HUES64 (cell line): ENCODE measurements at regions not wholly inside any gene's neighbourhood (a gene's known extent, or its start where the extent isn't known, plus 50 kb on each side); places are given as distances from the start of the nearest gene placed in this dataset.

Experiments
- H3K27ac ChIP-seq: 2 replicates; pipeline ENCODE4 v1.7.0; 2013; ENCODE audit warnings: low read depth, low read length, inconsistent platforms
- H3K27me3 ChIP-seq: 2 replicates; pipeline ENCODE4 v1.6.1; 2013; ENCODE audit warnings: mild to moderate bottlenecking, low read length; ENCODE audit not compliant: insufficient read depth
- H3K36me3 ChIP-seq: 2 replicates; pipeline ENCODE4 v1.6.1; 2013; ENCODE audit warnings: mild to moderate bottlenecking, low read length; ENCODE audit not compliant: insufficient read depth
- H3K4me1 ChIP-seq: 2 replicates; pipeline ENCODE4 v1.6.1; 2013; ENCODE audit warnings: mild to moderate bottlenecking, low read length, moderate library complexity; ENCODE audit not compliant: insufficient read depth
- H3K4me3 ChIP-seq: 2 replicates; pipeline ENCODE4 v1.5.1; 2013; ENCODE audit warnings: mild to moderate bottlenecking, low read length, moderate library complexity
- H3K9ac ChIP-seq: 2 replicates; pipeline ENCODE4 v1.6.1; 2013; ENCODE audit warnings: mild to moderate bottlenecking, low read depth, low read length
- H3K9me3 ChIP-seq: 2 replicates; pipeline ENCODE4 v1.6.1; 2013; ENCODE audit warnings: low read depth, low read length; ENCODE audit not compliant: insufficient read depth
- WGBS: fragments of 150-250, 120-280 bp; methylation state at CpG from one replicate; pipeline ENCODE4 v1.1.7; 2013; ENCODE audit warnings: missing lambda C conversion rate; 5-methylcytosine and 5-hydroxymethylcytosine counted together

DNA sequence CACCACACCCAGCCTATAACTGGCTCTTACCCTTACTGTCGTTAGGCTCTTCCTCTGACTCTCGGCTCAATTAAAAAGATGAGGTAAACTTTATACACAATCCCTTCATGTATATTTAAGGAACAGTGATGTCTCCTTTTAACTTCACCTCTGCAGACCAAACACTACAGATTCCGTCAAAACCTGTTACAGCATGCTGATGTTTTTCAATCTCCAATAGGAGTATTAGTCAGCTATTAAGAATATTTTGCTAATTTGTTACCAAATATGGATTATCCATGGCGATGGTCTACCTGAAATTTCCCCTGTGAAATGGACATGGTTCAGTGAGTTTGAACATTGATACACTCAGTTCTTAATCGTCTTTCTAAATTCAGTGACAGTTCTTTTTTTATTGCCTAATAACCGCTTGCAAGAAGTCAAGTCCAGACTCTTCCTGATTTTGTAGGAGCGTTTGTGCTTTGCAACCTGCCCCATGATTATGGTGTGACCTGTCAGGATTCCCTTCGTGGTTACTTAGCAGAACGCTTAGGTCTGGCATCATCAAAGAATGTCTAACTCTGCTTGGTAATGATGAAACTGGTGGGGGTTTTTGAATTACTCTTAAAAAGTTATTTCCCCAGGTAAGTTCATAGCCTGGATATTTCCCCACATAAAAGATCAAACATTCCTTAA, 72.2 kb upstream of the STOX2 start:
- Histone ChIP-seq H3K4me3 (no peak overlapping the region), H3K27ac (no peak overlapping the region), H3K9ac (no peak overlapping the region), H3K27me3 (no peaks in the 10 kb centered on the region), H3K4me1 (no peaks in the 10 kb centered on the region), H3K36me3 (no peaks in the 10 kb centered on the region), H3K9me3 (no peaks in the 10 kb centered on the region)
- 94% methylated on average over 9 of the region's 9 CpGs for WGBS

DNA sequence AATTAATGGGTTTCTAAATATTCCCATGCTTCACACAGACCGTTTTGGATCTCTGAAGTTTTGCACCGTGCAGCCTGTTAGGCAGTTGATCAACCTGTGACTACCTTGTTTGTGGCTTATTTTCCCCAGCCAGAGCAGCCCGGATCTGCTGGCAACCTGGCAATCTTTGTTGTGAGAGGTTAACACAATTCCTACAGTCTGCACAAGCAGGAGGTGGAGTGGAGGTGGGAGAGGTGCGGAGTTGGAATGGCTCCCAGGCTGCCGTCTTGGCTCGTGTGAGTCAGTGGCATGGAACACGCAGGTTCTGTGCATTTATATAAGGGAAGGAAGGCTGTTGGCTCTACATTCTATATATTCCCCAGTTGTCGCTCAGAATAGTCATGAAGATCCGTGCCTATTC, 70.9 kb upstream of the STOX2 start:
- Histone ChIP-seq H3K4me3 (no peak overlapping the region), H3K4me1 (no peaks in the 10 kb centered on the region), H3K36me3 (no peaks in the 10 kb centered on the region), H3K9ac (no peak overlapping the region), H3K27ac (no peak overlapping the region), H3K27me3 (no peaks in the 10 kb centered on the region), H3K9me3 (no peaks in the 10 kb centered on the region)
- 94% methylated on average over 9 of the region's 9 CpGs for WGBS

DNA sequence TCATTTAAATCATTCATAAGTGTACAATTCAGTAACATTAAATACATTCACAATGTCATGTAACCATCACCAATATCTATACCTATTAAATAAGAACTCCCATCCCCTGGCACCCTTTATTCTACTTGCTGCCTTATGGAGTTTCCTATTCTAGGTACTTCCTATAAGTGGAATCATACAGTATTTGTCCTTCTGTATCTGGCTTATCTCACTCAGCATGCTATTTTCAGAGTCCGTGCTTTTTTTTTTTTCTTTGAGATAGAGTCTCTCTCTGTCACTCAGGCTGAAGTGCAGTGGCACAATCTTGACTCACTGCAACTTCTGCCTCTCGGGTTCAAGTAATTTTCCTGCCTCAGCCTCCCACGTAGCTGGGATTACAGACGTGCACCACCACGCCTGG, 67.9 kb upstream of the STOX2 start:
- Histone ChIP-seq H3K27me3 (no peaks in the 10 kb centered on the region), H3K9ac (no peak overlapping the region), H3K4me3 (no peak overlapping the region), H3K36me3 (no peaks in the 10 kb centered on the region), H3K9me3 (no peaks in the 10 kb centered on the region), H3K27ac (no peak overlapping the region), H3K4me1 (no peaks in the 10 kb centered on the region)
- 94% methylated on average over 5 of the region's 5 CpGs for WGBS

DNA sequence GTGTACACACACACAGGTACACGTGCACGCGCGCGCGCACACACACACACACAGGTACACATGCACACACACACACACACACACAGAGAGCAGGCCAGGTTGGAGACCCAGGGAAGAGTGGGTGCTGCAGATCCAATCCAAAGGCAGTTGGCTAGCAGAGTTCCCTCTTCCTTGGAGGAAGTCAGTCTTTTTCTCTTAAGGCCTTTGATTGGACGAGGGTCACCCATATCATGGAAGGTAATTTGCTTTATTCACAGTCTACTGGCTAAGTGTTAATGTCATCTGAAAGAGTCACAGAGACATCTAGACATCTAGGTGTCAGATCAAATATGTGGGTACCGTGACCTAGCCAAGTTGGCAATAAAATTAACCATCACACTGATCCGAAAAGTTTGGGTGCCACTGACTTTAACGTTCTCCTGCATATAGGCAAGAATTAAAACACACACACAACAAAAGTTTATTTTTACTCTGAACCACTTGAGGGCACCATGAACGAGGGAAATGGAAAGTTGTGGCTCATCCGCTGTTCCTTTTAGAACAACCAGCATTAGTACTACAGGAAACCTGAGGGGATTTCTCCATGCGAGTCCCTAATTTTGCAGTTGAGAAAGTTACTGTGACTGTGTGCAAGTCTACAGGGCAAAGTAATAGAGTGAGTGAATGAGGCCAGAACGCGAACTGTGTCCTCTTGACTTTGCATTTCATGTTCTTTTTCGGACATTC, 66.0 kb upstream of the STOX2 start:
- no peak overlapping the region for H3K4me3 ChIP-seq
- H3K27me3 ChIP-seq: no peaks in the 10 kb centered on the region
- no peak overlapping the region for H3K27ac ChIP-seq
- H3K9me3 ChIP-seq: no peaks in the 10 kb centered on the region
- H3K9ac ChIP-seq: no peak overlapping the region
- 84% methylated on average over 16 of the region's 16 CpGs for WGBS
- no peaks in the 10 kb centered on the region for H3K4me1 ChIP-seq
- H3K36me3 ChIP-seq: no peaks in the 10 kb centered on the region

DNA sequence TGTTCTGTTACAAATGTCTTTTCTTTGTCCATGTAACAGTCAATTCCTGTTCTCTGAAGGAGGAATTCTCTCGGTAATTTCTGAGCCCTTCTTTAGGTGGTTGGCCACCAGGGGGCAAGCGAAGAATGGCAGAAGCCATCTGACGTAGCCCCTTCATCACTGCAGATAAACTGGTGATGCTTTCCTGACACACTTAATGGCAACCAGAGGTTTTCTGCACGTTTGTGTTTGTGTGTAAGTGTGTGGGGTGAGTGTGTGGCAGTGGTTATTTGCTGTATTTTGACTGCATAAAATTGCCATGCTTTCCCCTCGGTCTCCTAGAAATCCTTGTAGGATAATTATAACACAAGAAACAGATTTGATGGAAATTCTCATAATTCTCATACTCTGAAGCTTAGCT, 64.8 kb upstream of the STOX2 start:
- Histone ChIP-seq H3K9ac (no peak overlapping the region), H3K9me3 (no peaks in the 10 kb centered on the region), H3K4me1 (no peaks in the 10 kb centered on the region), H3K27me3 (no peaks in the 10 kb centered on the region), H3K27ac (no peak overlapping the region), H3K4me3 (no peak overlapping the region), H3K36me3 (no peaks in the 10 kb centered on the region)
- 10% methylated on average over 4 of the region's 5 CpGs for WGBS

DNA sequence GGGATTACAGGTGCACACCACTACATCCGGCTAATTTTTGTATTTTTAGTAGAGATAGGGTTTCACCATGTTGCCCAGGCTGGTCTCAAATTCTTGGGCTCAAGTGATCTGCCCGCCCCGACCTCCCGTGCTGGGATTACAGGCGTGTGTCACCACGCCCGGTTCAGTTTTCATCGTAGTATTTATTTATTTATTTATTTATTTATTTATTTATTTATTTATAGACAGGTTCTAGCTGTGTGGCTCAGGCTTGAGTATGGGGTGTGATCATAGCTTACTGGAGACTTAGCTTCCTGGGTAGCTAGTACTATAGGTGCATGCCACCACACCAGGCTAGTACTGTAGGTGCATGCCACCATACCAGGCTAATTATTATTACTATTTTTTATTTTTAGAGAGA, 64.1 kb upstream of the STOX2 start:
- Histone ChIP-seq H3K9me3 (no peaks in the 10 kb centered on the region), H3K27me3 (no peaks in the 10 kb centered on the region), H3K4me1 (no peaks in the 10 kb centered on the region), H3K36me3 (no peaks in the 10 kb centered on the region), H3K9ac (no peak overlapping the region), H3K4me3 (no peak overlapping the region), H3K27ac (no peak overlapping the region)
- WGBS: 90% methylated on average over 7 of the region's 8 CpGs

DNA sequence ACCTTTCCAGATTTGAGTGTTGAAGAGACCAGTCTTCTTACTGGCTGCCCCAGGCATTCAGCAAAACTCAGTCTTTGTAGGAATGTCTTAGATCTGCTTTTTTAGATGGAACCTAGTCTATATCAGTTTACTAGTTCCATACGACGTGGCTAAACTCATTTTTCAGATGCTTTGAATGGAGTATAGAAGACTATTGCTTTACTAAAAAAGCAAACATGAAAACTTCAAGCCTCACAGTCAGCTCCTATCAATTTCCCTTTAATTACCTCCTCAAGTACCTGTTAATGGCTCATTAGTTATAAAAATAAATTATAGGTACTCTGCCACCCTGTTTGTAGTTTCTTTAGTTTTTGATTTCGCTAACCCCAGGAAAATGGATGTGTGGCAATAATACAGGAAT, 63.0 kb upstream of the STOX2 start:
- Histone ChIP-seq H3K4me3 (no peak overlapping the region), H3K9me3 (peaks cover 6% of the 10 kb centered on the region), H3K4me1 (no peaks in the 10 kb centered on the region), H3K9ac (no peak overlapping the region), H3K27me3 (no peaks in the 10 kb centered on the region), H3K36me3 (no peaks in the 10 kb centered on the region), H3K27ac (no peak overlapping the region)
- WGBS: no CpG with 5 or more reads among the region's 3 CpGs

DNA sequence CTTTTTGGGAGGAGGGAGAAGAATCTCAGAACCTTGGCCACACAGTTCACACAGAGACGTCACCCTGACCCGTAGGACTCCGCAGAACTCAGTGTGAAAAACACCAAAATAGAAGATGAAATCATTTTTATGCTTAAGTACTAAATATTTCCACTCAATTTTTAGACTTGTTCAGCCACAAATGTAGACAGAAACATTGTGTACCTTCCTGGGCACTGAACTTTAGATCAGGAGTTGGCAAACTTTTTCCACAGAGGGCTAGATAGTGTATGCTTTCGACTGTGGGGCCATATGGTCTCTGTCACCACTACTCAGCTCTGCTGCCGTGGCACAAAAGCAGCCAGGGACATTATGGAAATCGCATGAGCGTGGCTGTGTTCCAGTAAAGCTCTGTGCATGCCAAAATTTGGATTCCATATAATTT, 61.8 kb upstream of the STOX2 start:
- H3K9ac ChIP-seq: no peak overlapping the region
- WGBS: 94% methylated on average over 7 of the region's 7 CpGs
- H3K9me3 ChIP-seq: peaks cover 14% of the 10 kb centered on the region
- H3K4me1 ChIP-seq: no peaks in the 10 kb centered on the region
- no peak overlapping the region for H3K4me3 ChIP-seq
- H3K36me3 ChIP-seq: no peaks in the 10 kb centered on the region
- no peak overlapping the region for H3K27ac ChIP-seq
- H3K27me3 ChIP-seq: no peaks in the 10 kb centered on the region

DNA sequence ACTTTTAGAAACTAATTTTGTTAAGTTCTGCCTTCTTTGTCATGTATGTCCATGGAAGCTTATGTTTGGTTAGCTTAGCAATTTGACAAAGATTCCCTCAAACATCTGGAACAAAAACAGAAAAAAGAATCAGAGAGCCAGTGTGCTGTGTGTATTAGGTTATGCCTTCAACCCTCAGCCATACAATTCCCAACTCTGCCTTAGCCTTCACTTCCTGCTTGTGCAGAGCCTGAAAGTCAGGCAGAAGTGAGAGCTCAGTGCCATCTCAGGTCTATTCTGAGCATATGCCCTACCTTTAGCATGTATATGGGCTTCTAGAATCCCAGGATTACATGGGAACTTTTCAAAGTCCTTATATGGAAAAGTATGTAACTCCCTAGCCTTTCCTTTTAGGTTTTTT, 58.2 kb upstream of the STOX2 start:
- Histone ChIP-seq H3K9ac (no peak overlapping the region), H3K36me3 (no peaks in the 10 kb centered on the region), H3K9me3 (peaks cover 14% of the 10 kb centered on the region), H3K27me3 (peaks cover 8% of the 10 kb centered on the region; the same call in 1 of the 2 replicates), H3K4me3 (no peak overlapping the region), H3K4me1 (no peaks in the 10 kb centered on the region), H3K27ac (no peak overlapping the region)

DNA sequence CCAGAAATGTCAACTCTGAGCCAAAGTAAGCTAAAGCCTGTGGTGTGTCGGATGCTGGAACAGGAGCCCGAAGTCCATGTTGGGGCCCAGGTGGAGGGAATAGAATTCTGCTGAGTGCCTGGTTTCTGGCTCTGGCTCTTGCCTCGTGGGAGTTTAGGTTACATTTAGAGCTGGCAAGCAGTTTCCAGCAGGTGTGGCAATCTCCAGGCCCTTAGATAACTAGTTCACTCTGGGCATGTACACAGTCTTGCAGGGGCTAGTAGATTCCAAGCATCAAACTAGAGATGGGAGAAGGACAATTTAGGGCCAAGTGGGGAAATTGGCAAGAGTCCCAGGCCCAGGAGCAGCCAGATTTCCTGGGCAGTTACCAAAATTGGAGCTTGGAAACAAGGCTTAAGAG, 56.3 kb upstream of the STOX2 start:
- Histone ChIP-seq H3K9me3 (peaks cover 14% of the 10 kb centered on the region), H3K27ac (no peak overlapping the region), H3K4me3 (no peak overlapping the region), H3K4me1 (no peaks in the 10 kb centered on the region), H3K27me3 (peaks cover 13% of the 10 kb centered on the region; the same call in 1 of the 2 replicates), H3K9ac (no peak overlapping the region), H3K36me3 (no peaks in the 10 kb centered on the region)
- WGBS: 92% methylated on average over 3 of the region's 3 CpGs

DNA sequence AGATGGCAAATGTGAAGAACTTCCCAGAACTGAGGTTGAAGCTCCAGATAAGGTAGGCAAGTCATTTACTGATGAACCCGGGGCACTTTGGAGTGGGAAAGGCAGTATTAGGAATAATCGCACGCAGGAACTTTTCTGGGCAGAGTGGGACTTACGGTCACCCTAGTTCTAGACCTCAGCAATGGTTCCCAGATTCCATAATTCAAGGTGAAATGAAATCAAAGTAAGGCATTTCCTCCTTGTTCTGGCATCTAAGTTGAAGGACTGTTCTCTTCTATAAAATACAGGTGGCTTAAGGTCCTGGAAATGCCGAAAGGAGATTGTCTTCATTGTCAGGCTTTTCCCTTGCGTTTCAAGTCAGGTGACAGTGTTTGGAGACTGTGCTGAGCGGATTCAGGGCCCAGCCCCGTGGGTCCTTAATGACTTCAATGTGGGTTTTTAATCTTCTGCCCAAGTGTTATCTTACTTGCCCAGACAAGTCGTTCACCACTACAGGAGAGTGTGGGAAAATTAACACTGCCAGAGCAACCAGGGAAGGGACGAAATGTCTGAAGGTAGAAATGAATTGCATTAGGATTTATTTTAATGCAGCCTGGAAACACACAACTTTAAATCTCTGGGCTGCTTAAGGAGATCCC, 52.1 kb upstream of the STOX2 start:
- Histone ChIP-seq H3K27ac (no peak overlapping the region), H3K9ac (no peak overlapping the region), H3K9me3 (no peaks in the 10 kb centered on the region), H3K4me3 (no peak overlapping the region), H3K27me3 (peaks cover 13% of the 10 kb centered on the region; the same call in 1 of the 2 replicates), H3K36me3 (no peaks in the 10 kb centered on the region), H3K4me1 (peaks cover 4% of the 10 kb centered on the region; the same call in 1 of the 2 replicates)
- WGBS: 90% methylated on average over 10 of the region's 10 CpGs
